ENCODE measurements at regions not wholly inside any gene's neighbourhood (a gene's known extent, or its start where the extent isn't known, plus 50 kb on each side); places are given as distances from the start of the nearest gene placed in this dataset.

DNA sequence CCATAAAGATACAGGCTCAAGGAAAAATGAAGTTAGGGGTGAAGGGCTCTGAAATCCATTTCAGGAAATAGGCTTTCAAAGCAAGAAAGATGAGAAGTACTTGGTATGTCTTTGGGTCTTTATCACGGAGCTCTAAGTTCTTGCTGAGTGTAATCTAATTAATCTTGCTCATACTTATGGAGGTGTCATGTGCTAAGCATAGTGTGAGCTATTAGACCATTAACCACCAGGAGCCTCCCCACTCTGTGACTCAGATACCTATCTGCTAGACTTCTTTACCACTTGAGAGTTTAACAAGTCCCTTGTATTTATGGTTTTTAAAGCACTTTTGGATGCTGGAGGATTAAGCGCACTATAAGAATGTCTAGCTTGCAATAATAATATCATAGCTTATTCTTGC, 678.7 kb downstream of the EPHA4 start:
- no peak overlapping the region for H3K4me3 ChIP-seq (replicated peaks; ENCODE audit: low read depth, low read length)
- TF ChIP-seq, protein P1, sequence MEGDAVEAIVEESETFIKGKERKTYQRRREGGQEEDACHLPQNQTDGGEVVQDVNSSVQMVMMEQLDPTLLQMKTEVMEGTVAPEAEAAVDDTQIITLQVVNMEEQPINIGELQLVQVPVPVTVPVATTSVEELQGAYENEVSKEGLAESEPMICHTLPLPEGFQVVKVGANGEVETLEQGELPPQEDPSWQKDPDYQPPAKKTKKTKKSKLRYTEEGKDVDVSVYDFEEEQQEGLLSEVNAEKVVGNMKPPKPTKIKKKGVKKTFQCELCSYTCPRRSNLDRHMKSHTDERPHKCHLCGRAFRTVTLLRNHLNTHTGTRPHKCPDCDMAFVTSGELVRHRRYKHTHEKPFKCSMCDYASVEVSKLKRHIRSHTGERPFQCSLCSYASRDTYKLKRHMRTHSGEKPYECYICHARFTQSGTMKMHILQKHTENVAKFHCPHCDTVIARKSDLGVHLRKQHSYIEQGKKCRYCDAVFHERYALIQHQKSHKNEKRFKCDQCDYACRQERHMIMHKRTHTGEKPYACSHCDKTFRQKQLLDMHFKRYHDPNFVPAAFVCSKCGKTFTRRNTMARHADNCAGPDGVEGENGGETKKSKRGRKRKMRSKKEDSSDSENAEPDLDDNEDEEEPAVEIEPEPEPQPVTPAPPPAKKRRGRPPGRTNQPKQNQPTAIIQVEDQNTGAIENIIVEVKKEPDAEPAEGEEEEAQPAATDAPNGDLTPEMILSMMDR (IDR thresholded peaks at IDR 0.05; ENCODE audit: low read depth, low read length, missing control alignments), result no peak
- no peak for DNase-seq (ENCODE audit: extremely low read depth, low read depth)

DNA sequence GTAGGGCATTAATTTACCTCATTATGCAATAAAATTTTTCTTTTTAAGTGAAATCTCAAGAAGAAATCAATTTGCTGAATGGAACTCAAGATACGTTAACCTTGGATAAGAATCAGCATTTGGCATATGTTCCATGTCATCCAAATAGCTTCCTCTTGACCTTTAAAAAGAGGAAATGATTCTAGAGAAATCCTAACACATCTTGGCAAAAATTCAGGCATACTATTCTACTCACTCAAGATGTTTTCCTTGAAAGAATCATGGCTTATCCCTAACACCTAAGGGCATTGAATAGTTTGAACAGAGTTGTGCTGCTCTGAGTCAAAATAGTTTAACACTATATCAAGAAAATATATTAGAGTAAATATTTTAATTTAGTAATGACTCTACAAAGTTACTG, 678.0 kb downstream of the EPHA4 start:
- no peak for DNase-seq (ENCODE audit: extremely low read depth, low read depth)
- TF ChIP-seq, protein P1 (IDR thresholded peaks at IDR 0.05; ENCODE audit: low read depth, low read length, missing control alignments), result no peak
- no peak overlapping the region for H3K4me3 ChIP-seq (replicated peaks; ENCODE audit: low read depth, low read length)

DNA sequence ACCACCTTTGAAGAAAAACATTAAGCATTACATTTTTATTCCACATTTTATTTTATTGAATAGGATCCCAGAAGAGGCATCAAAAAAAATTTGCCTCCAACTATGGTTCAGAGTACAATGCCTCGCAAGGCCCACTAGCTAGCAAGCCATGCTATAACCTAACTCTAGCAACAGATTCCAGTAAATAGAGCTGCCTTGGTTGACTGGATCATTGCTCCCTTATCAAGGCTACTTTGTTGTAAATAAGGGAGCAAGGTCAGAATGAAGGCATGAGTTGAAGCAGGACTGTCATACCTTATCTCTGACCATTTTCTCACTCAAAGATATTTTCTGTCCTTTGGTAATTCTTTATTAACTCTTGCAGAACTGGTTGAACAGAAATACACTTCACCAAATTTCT, 672.6 kb downstream of the EPHA4 start:
- no peak for DNase-seq (ENCODE audit: extremely low read depth, low read depth)
- H3K4me3 ChIP-seq (replicated peaks; ENCODE audit: low read depth, low read length), result no peak overlapping the region
- TF ChIP-seq, protein P1 (IDR thresholded peaks at IDR 0.05; ENCODE audit: low read depth, low read length, missing control alignments), result no peak

DNA sequence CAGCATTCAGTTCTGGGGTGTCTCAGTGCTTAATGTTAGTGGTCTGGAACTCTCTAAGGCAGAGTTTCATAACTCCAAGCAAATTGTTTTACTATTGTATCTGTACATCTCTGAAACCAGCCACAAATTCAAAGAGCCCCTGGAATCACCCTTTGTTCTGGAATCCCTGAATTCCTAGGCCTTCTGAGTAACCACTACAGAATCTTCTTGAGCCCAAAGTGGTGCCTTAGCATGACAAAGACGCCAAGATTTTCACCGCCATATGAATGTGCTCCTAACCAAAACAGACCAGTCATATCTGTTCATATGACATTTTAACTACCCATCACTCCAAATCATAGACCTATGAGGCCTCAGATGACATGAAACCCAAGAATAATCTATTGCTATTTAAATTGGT, 668.1 kb downstream of the EPHA4 start:
- TF ChIP-seq, protein P1 (IDR thresholded peaks at IDR 0.05; ENCODE audit: low read depth, low read length, missing control alignments), result no peak
- H3K4me3 ChIP-seq (replicated peaks; ENCODE audit: low read depth, low read length), result no peak overlapping the region
- DNase-seq (ENCODE audit: extremely low read depth, low read depth), result no peak

DNA sequence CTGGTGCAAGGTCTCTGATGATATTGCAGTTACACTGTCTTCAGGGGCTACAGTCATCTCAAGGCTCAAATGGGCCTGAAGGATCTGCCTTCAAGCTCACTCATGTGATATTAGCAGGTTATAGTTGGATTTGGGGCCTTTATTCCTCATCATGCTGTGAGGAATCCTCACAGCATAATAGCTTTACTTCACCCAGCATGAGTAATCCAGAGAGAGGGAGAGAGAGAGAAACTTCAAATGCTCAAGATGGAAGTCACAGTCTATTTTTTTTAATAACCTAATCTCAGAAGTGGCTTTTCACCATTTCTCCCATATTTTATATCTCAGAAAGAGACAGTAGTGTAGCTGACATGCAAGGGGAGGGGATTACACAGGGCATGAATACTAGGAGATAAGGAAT, 658.7 kb downstream of the EPHA4 start:
- TF ChIP-seq, protein P1 (IDR thresholded peaks at IDR 0.05; ENCODE audit: low read depth, low read length, missing control alignments), result no peak
- H3K4me3 ChIP-seq (replicated peaks; ENCODE audit: low read depth, low read length), result no peak overlapping the region
- DNase-seq (ENCODE audit: extremely low read depth, low read depth), result no peak

DNA sequence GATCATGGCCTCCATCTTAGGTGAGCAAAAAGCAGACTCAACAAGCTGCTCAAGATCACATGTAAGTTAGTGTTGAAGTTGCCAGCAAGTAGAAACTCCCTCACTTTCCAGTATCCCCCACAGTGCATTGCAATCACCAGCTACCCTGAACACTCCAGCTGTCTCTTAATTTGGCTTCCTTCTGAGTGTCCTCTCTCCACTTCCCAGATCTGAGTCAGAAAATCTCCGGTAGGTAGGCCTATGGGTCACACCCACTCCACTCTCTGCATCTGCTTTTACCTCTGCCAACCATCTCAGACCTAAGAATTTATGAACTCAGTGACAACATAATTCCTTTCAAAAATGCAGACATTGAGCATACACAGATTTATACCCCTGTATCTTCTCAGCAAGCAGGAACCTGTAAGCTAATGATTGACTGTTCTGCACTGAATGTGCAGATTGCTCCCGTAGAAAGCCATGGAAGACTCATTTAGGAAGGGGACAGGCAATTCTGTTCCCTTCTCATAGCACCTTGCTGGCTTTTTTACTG, 656.9 kb downstream of the EPHA4 start:
- no peak overlapping the region for H3K4me3 ChIP-seq (replicated peaks; ENCODE audit: low read depth, low read length)
- DNase-seq (ENCODE audit: extremely low read depth, low read depth), result no peak
- TF ChIP-seq, protein P1 (IDR thresholded peaks at IDR 0.05; ENCODE audit: low read depth, low read length, missing control alignments), result no peak

DNA sequence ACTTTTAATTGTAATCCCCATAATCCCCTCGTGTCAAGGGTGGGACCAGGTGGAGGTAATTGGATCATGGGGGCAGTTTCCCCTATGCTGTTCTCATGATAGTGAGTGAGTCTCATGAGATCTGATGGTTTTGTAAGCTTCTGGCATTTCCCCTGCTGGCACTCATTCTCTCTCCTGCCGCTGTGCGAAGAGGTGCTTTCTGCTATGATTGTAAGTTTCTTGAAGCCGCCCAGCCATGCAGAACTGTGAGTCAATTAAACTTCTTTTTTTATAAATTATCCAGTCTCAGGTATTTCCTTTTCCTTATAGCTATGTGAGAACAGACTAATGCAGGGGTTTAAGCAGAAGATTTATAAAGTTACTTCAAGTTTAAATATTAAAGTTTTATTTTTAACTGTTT, 655.2 kb downstream of the EPHA4 start:
- no peak for DNase-seq (ENCODE audit: extremely low read depth, low read depth)
- TF ChIP-seq, protein P1 (IDR thresholded peaks at IDR 0.05; ENCODE audit: low read depth, low read length, missing control alignments), result no peak
- no peak overlapping the region for H3K4me3 ChIP-seq (replicated peaks; ENCODE audit: low read depth, low read length)

Data from HFF-Myc (cell line).